ENCODE measurements at regions not wholly inside any gene's neighbourhood (a gene's known extent, or its start where the extent isn't known, plus 50 kb on each side); places are given as distances from the start of the nearest gene placed in this dataset.
"Not testable (repeated sequence)": the region's sequence is repeated elsewhere in the genome, so short reads cannot be mapped to it uniquely, and the experiment has no call there.

GRCh38 chr10:2575460-2575859, 491.9 kb upstream of the PFKP start:
- intact Hi-C loops (cut with DNase I) = no loop called here
- no peak for ATAC-seq (ENCODE audit: poor library complexity)

DNA sequence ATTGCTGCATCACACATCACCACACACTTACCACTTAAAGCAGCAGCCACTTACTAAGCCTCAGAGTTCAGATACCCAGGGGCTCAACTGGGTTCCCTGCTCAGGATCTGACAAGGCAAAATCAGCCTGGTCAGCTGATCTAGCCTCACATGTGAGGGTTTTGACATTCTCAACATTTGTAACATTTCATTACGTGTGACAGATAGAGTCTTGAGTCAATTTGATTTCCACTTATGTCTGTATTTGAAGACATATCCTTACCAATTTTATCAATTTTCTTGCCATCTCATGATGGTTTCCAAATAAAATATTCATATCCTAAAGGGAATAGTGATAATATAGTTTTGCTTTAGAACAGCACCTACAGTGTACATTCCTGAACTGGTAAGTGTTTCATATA, 494.7 kb upstream of the PFKP start:
- ATAC-seq (ENCODE audit: poor library complexity) (no peak), DNase-seq (no peak)
- intact Hi-C loops (cut with DNase I) = no loop called here

More at GRCh38 chr10:2575460-2575859, 491.9 kb upstream of the PFKP start:
- no peak for DNase-seq

DNA sequence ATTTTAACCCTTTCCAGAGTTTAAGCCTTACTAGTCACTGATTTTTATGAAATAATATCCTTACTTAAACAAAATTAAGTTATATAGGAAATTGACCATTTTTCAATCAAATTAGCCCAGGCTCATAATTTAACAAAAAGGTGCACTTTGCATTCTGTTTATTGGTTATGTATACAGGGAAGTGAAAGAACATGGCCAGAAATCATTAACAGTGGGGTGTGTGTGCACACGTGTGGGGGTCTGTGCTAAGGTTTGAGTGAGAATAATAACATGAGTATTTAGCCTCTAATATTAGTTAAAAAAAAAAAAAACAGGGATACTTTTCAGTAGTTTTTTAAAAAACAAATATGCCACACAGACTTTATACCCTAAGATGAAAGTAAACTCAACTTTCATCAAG, 510.5 kb upstream of the PFKP start:
- DNase-seq (no peak), ATAC-seq (ENCODE audit: poor library complexity) (no peak)
- intact Hi-C loops (cut with DNase I) = no loop called here

GRCh38 chr10:2548071-2548470, 519.3 kb upstream of the PFKP start:
- no peak for ATAC-seq (ENCODE audit: poor library complexity)
- intact Hi-C loops (cut with DNase I) = no loop called here
- DNase-seq = no peak

DNA sequence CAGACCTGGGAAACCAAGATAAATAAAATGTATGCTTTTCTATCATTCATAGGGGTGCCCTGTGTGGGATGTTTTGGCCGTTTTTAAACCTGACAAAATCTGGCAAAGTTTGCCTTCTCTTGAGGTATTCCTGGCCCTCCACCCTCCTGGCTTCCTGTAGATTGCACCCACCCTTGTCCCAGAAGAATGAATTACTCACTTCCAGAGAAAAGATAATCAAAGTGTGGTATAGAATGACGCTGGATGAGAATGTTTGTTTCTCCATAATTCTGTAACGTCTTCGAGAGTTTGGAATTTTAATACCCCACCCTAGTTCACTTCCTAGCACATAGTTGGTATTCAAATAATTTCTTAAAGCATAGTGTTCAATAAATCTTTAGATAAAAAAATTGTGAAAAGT, 519.7 kb upstream of the PFKP start:
- intact Hi-C loops (cut with DNase I) = no loop called here
- ATAC-seq (ENCODE audit: poor library complexity) (no peak), DNase-seq (no peak)

GRCh38 chr10:2546894-2547293, 520.5 kb upstream of the PFKP start:
- intact Hi-C loops (cut with DNase I); DNase-seq; ATAC-seq (ENCODE audit: poor library complexity): not testable (repeated sequence)

GRCh38 chr10:2543974-2544373, 523.4 kb upstream of the PFKP start:
- intact Hi-C loops (cut with DNase I) = no loop called here
- ATAC-seq (ENCODE audit: poor library complexity) = no peak
- no peak for DNase-seq

- ATAC-seq (ENCODE audit: poor library complexity) (no peak), DNase-seq (no peak)
- intact Hi-C loops (cut with DNase I) = no loop called here
Measured at GRCh38 chr10:2543142-2543886, 524.0 kb upstream of the PFKP start.

DNA sequence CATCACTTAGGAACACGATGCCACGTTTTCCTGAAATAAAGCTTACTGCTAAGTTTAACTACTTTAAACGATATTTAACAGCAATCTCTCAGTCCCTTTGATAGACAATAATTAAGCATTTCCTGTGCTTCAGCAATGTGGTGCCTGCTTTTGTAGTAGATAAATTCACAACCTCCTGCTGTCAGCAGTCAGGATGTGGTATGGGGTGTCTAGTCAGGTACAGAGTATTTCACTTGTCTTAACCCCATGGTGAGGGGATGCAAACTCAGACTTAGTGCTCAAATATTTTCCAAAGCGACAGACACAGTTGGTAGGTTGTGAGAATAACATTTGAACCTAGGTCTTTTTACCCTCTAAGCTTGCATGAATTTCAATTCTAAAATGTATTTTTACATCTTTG, 526.2 kb upstream of the PFKP start:
- intact Hi-C loops (cut with DNase I) = no loop called here
- no peak for ATAC-seq (ENCODE audit: poor library complexity)
- no peak for DNase-seq

DNA sequence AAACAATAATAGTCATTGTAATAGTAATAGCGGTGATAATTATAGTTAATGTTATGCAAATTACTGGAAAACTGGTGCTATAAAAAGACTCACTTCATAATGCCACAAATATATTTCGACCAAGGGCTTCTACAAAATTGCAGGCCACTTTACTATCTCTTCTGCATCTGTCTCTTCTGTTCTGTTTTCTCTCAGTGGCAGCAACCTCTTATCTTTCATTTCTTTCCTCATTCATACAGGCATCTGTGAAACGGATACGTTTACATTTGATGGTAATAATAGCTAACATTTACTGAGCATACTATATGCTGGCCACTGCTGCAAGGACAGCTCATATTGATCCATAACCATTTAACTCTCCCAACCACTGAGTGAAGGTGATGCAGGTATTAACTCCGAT, 537.4 kb upstream of the PFKP start:
- intact Hi-C loops (cut with DNase I) = no loop called here
- no peak for ATAC-seq (ENCODE audit: poor library complexity)
- no peak for DNase-seq

DNA sequence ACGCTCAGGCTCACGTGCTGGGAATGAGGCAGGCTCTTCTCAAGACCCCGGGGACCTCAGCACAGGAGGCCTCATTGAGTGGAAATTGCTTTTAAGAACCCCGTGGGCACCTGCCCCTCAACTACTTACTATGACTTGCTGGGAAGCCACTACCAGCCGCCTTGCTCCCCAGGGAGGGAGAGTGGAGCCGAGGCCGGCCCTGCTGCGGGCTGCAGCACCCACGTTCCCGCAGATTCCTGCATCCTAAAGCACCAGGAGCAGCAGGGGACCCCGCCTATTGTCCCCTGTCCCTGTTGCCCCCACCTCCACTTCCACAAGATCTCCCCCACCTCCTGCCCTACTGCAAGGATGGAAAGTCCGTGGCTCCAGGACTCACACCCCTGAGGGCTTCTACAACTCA, 541.6 kb upstream of the PFKP start:
- ATAC-seq (ENCODE audit: poor library complexity) = no peak
- intact Hi-C loops (cut with DNase I) = no loop called here
- no peak for DNase-seq

GRCh38 chr10:2519139-2519538, 548.2 kb upstream of the PFKP start:
- ATAC-seq (ENCODE audit: poor library complexity) = no peak
- no peak for DNase-seq
- intact Hi-C loops (cut with DNase I) = no loop called here

GRCh38 chr10:2509081-2509531, 558.2 kb upstream of the PFKP start:
- DNase-seq (no peak), ATAC-seq (ENCODE audit: poor library complexity) (no peak)
- intact Hi-C loops (cut with DNase I) = no loop called here

GRCh38 chr10:2501366-2501940, 565.9 kb upstream of the PFKP start:
- ATAC-seq (ENCODE audit: poor library complexity); DNase-seq; intact Hi-C loops (cut with DNase I): not testable (repeated sequence)

GRCh38 chr10:2494399-2494798, 572.9 kb upstream of the PFKP start:
- DNase-seq (no peak), ATAC-seq (ENCODE audit: poor library complexity) (no peak)
- intact Hi-C loops (cut with DNase I) = no loop called here

DNA sequence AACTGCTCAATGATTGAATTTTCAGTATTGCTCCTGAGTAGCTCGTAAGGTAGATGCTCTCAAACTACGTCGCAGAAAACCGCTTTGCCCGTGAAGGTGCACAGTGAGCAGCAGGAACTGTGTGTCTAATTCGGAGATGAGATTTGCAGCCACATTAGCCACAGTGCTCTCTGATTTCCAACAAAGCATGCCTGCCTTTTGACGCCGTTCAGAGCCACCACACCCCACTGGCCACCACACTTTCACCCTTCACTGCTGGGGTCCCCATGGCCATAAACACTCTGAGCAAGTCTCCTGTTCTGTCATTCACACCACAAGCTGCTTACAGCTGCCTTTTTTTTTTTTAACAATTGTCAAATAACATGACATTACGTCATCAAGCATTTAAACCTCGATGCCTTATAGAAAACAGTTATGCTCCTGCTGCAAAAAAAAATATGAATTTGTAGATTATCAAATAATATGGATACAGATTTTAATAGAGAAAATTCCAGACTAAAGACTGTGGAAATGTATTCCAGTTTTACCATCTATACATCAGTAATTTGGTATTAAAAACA, 578.8 kb upstream of the PFKP start:
- intact Hi-C loops (cut with DNase I) = no loop called here
- no peak for DNase-seq
- no peak for ATAC-seq (ENCODE audit: poor library complexity)

DNA sequence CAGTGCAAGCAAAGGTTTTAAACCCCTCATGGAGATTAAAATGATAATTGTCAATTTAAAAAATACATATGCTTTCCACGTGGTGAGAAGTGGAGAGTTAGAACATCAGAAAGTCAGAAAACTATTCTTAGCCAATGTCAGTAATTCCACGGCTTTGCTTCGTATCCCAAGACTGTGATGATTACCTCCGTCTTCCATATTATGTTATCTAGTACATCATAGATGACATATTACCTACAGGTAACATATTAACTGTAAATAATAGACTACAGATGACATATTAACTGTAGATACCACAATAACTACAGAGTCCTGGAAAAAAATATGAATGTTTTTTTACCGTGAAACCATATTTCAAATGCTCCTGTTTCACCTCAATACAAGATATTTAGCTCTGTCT, 579.4 kb upstream of the PFKP start:
- intact Hi-C loops (cut with DNase I) = no loop called here
- no peak for ATAC-seq (ENCODE audit: poor library complexity)

GRCh38 chr10:2478656-2479055, 588.7 kb upstream of the PFKP start:
- no peak for ATAC-seq (ENCODE audit: poor library complexity)
- DNase-seq = no peak
- intact Hi-C loops (cut with DNase I) = no loop called here

More for the DNA sequence above, 579.4 kb upstream of the PFKP start:
- no peak for DNase-seq

GRCh38 chr10:2476812-2477553, 590.4 kb upstream of the PFKP start:
- intact Hi-C loops (cut with DNase I) = no loop called here
- DNase-seq (no peak), ATAC-seq (ENCODE audit: poor library complexity) (no peak)
